OCI-LY7 (cell line): ENCODE measurements at regions not wholly inside any gene's neighbourhood (a gene's known extent, or its start where the extent isn't known, plus 50 kb on each side); places are given as distances from the start of the nearest gene placed in this dataset.
"Not testable (repeated sequence)": the region's sequence is repeated elsewhere in the genome, so short reads cannot be mapped to it uniquely, and the experiment has no call there.

ENCODE experiments used
- BruUV-seq: library from RNA; stranded (reverse); fragments of 400-500 nt; replicated peaks from 2 replicates; lab custom pipeline; 2021; lab: Mats Ljungman, UMichigan
- CTCF ChIA-PET: fragments of 300-600 bp; sonication (Branson Sonifier 250); formaldehyde crosslinking; loops from one replicate; lab custom pipeline; 2022; ENCODE audit warnings: antibody characterized with exemption; ENCODE audit not compliant: unreplicated experiment; lab: Charles Lee
- POLR2A ChIA-PET: fragments of 300-600 bp; sonication (Branson Sonifier 250); formaldehyde crosslinking; loops from one replicate; lab custom pipeline; 2022; ENCODE audit warnings: antibody characterized with exemption; lab: Charles Lee
- DNase-seq: peaks from one replicate; pipeline ENCODE4 v3.0.0-alpha.2; 2015; ENCODE audit warnings: low spot score
- H2AFZ ChIP-seq: fragments of 200-600 bp; sonication (generic), shearing (Covaris generic); 2 replicates; pipeline ENCODE4 v1.6.1; 2014; ENCODE audit warnings: mild to moderate bottlenecking, antibody characterized with exemption, low read length, moderate library complexity
- H3K27ac ChIP-seq: fragments of 200-600 bp; sonication (generic); 2 replicates; pipeline ENCODE4 v1.5.1; 2014; ENCODE audit warnings: mixed run types, low read depth, mild to moderate bottlenecking, moderate library complexity, low read length, inconsistent platforms; ENCODE audit not compliant: poor library complexity, severe bottlenecking
- H3K36me3 ChIP-seq: fragments of 200-600 bp; sonication (generic); 2 replicates; pipeline ENCODE4 v1.6.1; 2014; ENCODE audit warnings: mild to moderate bottlenecking, antibody characterized with exemption, low read length, moderate library complexity, mixed read lengths; ENCODE audit not compliant: insufficient read depth
- H3K4me1 ChIP-seq: fragments of 200-600 bp; sonication (generic); 2 replicates; pipeline ENCODE4 v1.5.1; 2014; ENCODE audit warnings: mild to moderate bottlenecking, low read length; ENCODE audit not compliant: insufficient read depth, poor library complexity, severe bottlenecking
- H3K4me2 ChIP-seq: fragments of 200-600 bp; sonication (generic); 2 replicates; pipeline ENCODE4 v1.6.1; 2014; ENCODE audit warnings: mild to moderate bottlenecking, low read length
- H3K4me3 ChIP-seq: fragments of 200-600 bp; sonication (generic); 2 replicates; pipeline ENCODE4 v1.5.1; 2014; ENCODE audit warnings: mild to moderate bottlenecking, low read depth, low read length; ENCODE audit not compliant: poor library complexity, severe bottlenecking
- H3K79me2 ChIP-seq: fragments of 200-600 bp; sonication (generic); 2 replicates; pipeline ENCODE4 v1.6.1; 2016; ENCODE audit warnings: low read depth, mild to moderate bottlenecking, low read length, moderate library complexity, mixed read lengths; ENCODE audit not compliant: insufficient read depth
- H3K9me2 ChIP-seq: fragments of 200-600 bp; sonication (generic); 2 replicates; pipeline ENCODE4 v1.6.1; 2016; ENCODE audit warnings: mild to moderate bottlenecking, low read length, mixed read lengths; ENCODE audit not compliant: insufficient read depth
- H3K9me3 ChIP-seq: fragments of 200-600 bp; sonication (generic); 2 replicates; pipeline ENCODE4 v1.6.1; 2014; ENCODE audit warnings: mild to moderate bottlenecking, mixed run types, low read length, mixed read lengths
- H4K20me1 ChIP-seq: fragments of 200-600 bp; sonication (generic); 2 replicates; pipeline ENCODE4 v1.6.1; 2014; ENCODE audit warnings: mild to moderate bottlenecking, antibody characterized with exemption, low read length, moderate library complexity, mixed read lengths; ENCODE audit not compliant: insufficient read depth
- CTCF ChIP-seq: fragments of 200-600 bp; sonication (generic); conservative IDR thresholded peaks from 2 replicates; pipeline ENCODE4 v1.5.1; 2014; ENCODE audit warnings: mild to moderate bottlenecking, antibody characterized with exemption, low read length, moderate library complexity, mixed read lengths
- EZH2phosphoT487 ChIP-seq: fragments of 200-600 bp; sonication (generic); IDR thresholded peaks from 2 replicates; pipeline ENCODE4 v1.6.1; 2018; ENCODE audit warnings: low read depth, borderline replicate concordance, mild to moderate bottlenecking, mixed run types, antibody characterized with exemption, low read length, moderate library complexity, mixed read lengths
- intact Hi-C: fragments of 100-400 bp; cut with micrococcal nuclease; formaldehyde crosslinking; loops from one replicate; pipeline ENCODE4 v1.10.0; 2022; ENCODE audit not compliant: unreplicated experiment

- CTCF ChIA-PET = no interaction called here
- DNase-seq = no peak
- no TSS peak for BruUV-seq
- Histone ChIP-seq H4K20me1 (no peaks in the 10 kb centered on the region), H3K9me3 (no peaks in the 10 kb centered on the region), H3K4me1 (no peaks in the 10 kb centered on the region), H3K4me2 (no peak overlapping the region), H3K79me2 (no peaks in the 10 kb centered on the region), H3K27ac (no peak overlapping the region), H3K36me3 (no peaks in the 10 kb centered on the region), H3K9me2 (no peaks in the 10 kb centered on the region), H2AFZ (no peak overlapping the region), H3K4me3 (no peak overlapping the region)
- intact Hi-C loops = no loop called here
- POLR2A ChIA-PET = interaction anchor here (0.7 kb wide), 2 partner anchors 22 to 464 kb away, joined by 4 read pairs; no protein-coding TSS in a partner anchor
- TF ChIP-seq CTCF (no peak), EZH2phosphoT487 (no peak)
Observed at GRCh38 chr4:188435381-188435780, 296.1 kb downstream of the TRIML1 start.

- Histone ChIP-seq H3K79me2 (no peaks in the 10 kb centered on the region), H3K4me2 (no peak overlapping the region), H3K27ac (no peak overlapping the region), H3K9me3 (no peaks in the 10 kb centered on the region), H4K20me1 (no peaks in the 10 kb centered on the region), H3K36me3 (no peaks in the 10 kb centered on the region), H3K4me3 (no peak overlapping the region), H3K9me2 (no peaks in the 10 kb centered on the region), H3K4me1 (no peaks in the 10 kb centered on the region), H2AFZ (no peak overlapping the region)
- DNase-seq = no peak
- TF ChIP-seq EZH2phosphoT487 = no peak
- TF ChIP-seq CTCF = no peak
- BruUV-seq = no TSS peak
- CTCF ChIA-PET = no interaction called here
- intact Hi-C loops = no loop called here
- POLR2A ChIA-PET = no interaction called here
Observed at GRCh38 chr4:188437535-188437934, 298.3 kb downstream of the TRIML1 start.

- H3K36me3 ChIP-seq, H3K4me2 ChIP-seq, POLR2A ChIA-PET, BruUV-seq, H4K20me1 ChIP-seq, H3K27ac ChIP-seq, H2AFZ ChIP-seq, H3K9me2 ChIP-seq, H3K79me2 ChIP-seq, intact Hi-C loops, H3K9me3 ChIP-seq, H3K4me3 ChIP-seq, H3K4me1 ChIP-seq, DNase-seq, CTCF ChIA-PET: not testable (repeated sequence)
Observed at GRCh38 chr4:188438391-188438824, 299.2 kb downstream of the TRIML1 start.
